Osteocyte (in vitro differentiated cells): ENCODE measurements at regions not wholly inside any gene's neighbourhood (a gene's known extent, or its start where the extent isn't known, plus 50 kb on each side); places are given as distances from the start of the nearest gene placed in this dataset.

ENCODE experiments used
- DNase-seq: peaks from one replicate; pipeline ENCODE4 v3.0.0; 2021; ENCODE audit warnings: mixed read lengths; ENCODE audit not compliant: unreplicated experiment; ENCODE audit errors: extremely low spot score
- H3K27ac Mint-ChIP-seq: one replicate; pipeline ENCODE4 v1.8.0; 2021; ENCODE audit warnings: mild to moderate bottlenecking, mixed read lengths; ENCODE audit not compliant: unreplicated experiment
- H3K27me3 Mint-ChIP-seq: one replicate; pipeline ENCODE4 v1.8.0; 2021; ENCODE audit warnings: mixed read lengths; ENCODE audit not compliant: unreplicated experiment
- H3K36me3 Mint-ChIP-seq: one replicate; pipeline ENCODE4 v1.8.0; 2021; ENCODE audit warnings: mixed read lengths; ENCODE audit not compliant: unreplicated experiment
- H3K4me1 Mint-ChIP-seq: one replicate; pipeline ENCODE4 v1.8.0; 2021; ENCODE audit warnings: mixed read lengths; ENCODE audit not compliant: unreplicated experiment
- H3K4me3 Mint-ChIP-seq: one replicate; pipeline ENCODE4 v1.8.0; 2021; ENCODE audit warnings: mild to moderate bottlenecking, moderate library complexity, mixed read lengths; ENCODE audit not compliant: unreplicated experiment
- H3K9me3 Mint-ChIP-seq: one replicate; pipeline ENCODE4 v1.8.0; 2021; ENCODE audit warnings: mixed read lengths; ENCODE audit not compliant: unreplicated experiment
- TF ChIP-seq, protein P1 (sequence below): fragments of 200-600 bp; sonication (generic); IDR thresholded peaks from 2 replicates; pipeline ENCODE4 v1.5.0; 2021; ENCODE audit warnings: antibody characterized with exemption, mild to moderate bottlenecking, moderate library complexity

DNA sequence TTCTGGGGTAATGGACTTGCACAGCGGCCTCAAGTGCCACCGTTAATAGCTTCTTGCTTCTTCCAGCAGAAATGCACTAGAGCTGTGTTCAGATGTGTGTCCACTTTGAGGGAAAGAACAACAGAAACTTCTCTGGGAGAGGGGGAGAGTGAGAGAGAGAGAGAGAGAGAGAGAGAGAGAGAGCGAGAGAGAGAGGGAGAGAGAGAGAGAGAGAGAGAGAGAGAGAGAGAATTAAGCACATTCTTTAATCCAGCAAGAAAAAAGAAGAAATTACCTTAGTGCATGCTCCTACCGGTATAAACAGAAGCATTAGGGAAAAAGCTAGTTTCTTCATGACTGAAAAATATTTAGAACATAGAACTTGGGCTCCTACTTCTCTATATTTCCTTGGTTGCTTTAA is 418.8 kb downstream of the MAN2A1 start:
- Mint-ChIP-seq H3K4me1 (peaks cover 13% of the 10 kb centered on the region), H3K36me3 (no peaks in the 10 kb centered on the region), H3K4me3 (no peak overlapping the region), H3K27ac (no peak overlapping the region), H3K9me3 (peaks cover 3% of the 10 kb centered on the region), H3K27me3 (peaks cover 5% of the 10 kb centered on the region)
- DNase-seq = no peak
- TF ChIP-seq, protein P1, sequence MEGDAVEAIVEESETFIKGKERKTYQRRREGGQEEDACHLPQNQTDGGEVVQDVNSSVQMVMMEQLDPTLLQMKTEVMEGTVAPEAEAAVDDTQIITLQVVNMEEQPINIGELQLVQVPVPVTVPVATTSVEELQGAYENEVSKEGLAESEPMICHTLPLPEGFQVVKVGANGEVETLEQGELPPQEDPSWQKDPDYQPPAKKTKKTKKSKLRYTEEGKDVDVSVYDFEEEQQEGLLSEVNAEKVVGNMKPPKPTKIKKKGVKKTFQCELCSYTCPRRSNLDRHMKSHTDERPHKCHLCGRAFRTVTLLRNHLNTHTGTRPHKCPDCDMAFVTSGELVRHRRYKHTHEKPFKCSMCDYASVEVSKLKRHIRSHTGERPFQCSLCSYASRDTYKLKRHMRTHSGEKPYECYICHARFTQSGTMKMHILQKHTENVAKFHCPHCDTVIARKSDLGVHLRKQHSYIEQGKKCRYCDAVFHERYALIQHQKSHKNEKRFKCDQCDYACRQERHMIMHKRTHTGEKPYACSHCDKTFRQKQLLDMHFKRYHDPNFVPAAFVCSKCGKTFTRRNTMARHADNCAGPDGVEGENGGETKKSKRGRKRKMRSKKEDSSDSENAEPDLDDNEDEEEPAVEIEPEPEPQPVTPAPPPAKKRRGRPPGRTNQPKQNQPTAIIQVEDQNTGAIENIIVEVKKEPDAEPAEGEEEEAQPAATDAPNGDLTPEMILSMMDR = no peak

DNA sequence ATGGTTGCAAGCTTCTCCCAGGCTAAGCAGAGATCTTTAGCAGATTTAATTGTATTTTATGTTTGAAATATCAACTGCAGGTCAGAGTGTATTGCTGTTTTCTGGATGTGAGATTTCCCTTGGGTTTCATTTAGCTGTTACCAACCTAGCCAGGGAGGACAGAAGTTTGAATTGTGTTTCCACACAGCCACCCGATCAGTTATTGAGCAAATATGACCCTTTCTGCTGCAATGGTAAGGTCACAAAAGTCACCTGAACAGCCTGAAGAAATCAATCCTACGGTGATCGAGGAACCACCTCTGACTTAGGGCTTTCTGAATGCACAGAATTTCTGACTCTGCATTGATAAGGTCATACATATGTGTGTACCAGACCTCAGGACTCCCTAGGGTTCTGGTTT is 419.9 kb downstream of the MAN2A1 start:
- H3K27me3 Mint-ChIP-seq = peaks cover 5% of the 10 kb centered on the region
- TF ChIP-seq, protein P1 = no peak
- H3K4me3 Mint-ChIP-seq = no peak overlapping the region
- no peak overlapping the region for H3K27ac Mint-ChIP-seq
- DNase-seq = no peak
- H3K9me3 Mint-ChIP-seq = peaks cover 3% of the 10 kb centered on the region
- H3K36me3 Mint-ChIP-seq = no peaks in the 10 kb centered on the region
- peaks cover 13% of the 10 kb centered on the region for H3K4me1 Mint-ChIP-seq

DNA sequence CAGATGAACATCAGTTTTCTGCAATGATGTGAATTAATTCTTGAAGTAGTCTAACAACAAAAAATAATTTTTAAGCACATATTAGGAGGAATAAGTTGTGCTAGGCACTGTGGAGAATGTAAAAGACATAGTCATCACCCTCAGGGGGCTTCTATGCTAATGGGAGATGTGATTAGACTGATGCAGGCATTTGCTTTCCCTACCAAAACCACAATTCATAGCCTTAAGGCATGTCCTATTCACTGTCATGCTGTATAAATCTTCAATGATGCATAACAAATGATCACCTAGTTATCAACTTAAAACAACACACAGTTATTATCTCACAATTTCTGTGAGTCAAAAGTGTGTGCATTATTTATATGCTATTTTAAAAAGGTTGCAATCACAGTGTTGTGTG is 422.6 kb downstream of the MAN2A1 start:
- no peak for DNase-seq
- H3K27ac Mint-ChIP-seq = no peak overlapping the region
- peaks cover 8% of the 10 kb centered on the region for H3K9me3 Mint-ChIP-seq
- H3K4me1 Mint-ChIP-seq = peaks cover 5% of the 10 kb centered on the region
- no peaks in the 10 kb centered on the region for H3K36me3 Mint-ChIP-seq
- no peaks in the 10 kb centered on the region for H3K27me3 Mint-ChIP-seq
- H3K4me3 Mint-ChIP-seq = no peak overlapping the region
- TF ChIP-seq, protein P1 = no peak

DNA sequence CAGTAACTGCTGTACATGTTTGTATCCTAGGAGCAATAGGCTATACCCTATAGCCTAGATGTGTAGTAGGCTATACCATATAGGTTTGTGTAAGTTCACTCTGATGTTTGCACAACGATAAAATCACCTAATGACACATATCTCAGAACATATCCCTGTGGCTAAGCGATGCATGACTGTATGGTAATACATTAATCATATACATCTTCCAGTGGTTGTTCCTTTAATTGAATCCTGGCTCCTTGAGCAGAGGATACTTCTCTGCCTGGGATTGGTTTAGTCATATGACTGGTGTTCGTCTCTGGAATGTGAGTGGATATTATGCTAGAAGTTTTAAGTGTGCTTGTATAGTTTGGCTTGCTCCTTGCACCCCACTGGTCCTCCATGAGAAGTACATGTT is 425.8 kb downstream of the MAN2A1 start:
- H3K27me3 Mint-ChIP-seq = no peaks in the 10 kb centered on the region
- TF ChIP-seq, protein P1 = no peak
- no peak overlapping the region for H3K4me3 Mint-ChIP-seq
- H3K4me1 Mint-ChIP-seq = peaks cover 1% of the 10 kb centered on the region
- DNase-seq = no peak
- H3K9me3 Mint-ChIP-seq = peaks cover 36% of the 10 kb centered on the region
- H3K27ac Mint-ChIP-seq = no peak overlapping the region
- H3K36me3 Mint-ChIP-seq = peaks cover 3% of the 10 kb centered on the region

DNA sequence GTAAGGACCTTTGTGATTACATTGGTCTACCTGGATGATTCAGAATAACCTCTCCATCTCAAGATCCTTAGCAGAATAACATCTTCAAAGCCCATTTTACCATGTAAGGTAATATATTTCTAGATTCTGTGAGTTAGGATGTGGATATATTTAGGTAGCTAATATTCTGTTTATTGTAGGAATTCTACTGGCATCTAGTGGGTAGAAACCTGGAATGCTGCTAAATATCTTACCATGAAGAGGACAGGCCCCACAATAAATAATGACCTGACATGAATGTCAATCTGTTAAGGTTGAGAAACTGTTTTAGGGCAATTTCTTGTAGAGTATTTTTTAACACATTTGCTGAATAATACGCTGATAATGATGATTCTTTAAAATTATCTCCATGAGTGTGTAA is 426.8 kb downstream of the MAN2A1 start:
- H3K27me3 Mint-ChIP-seq = no peaks in the 10 kb centered on the region
- no peak overlapping the region for H3K27ac Mint-ChIP-seq
- peaks cover 1% of the 10 kb centered on the region for H3K4me1 Mint-ChIP-seq
- peaks cover 38% of the 10 kb centered on the region for H3K9me3 Mint-ChIP-seq
- TF ChIP-seq, protein P1 = no peak
- DNase-seq = no peak
- peaks cover 3% of the 10 kb centered on the region for H3K36me3 Mint-ChIP-seq
- no peak overlapping the region for H3K4me3 Mint-ChIP-seq
